GM12891 (cell line): ENCODE measurements at regions not wholly inside any gene's neighbourhood (a gene's known extent, or its start where the extent isn't known, plus 50 kb on each side); places are given as distances from the start of the nearest gene placed in this dataset.

Experiments
- PAX5 ChIP-seq: IDR thresholded peaks from 2 replicates; pipeline ENCODE4 v1.6.1; 2011; ENCODE audit warnings: low read length, moderate library complexity, mild to moderate bottlenecking; ENCODE audit not compliant: insufficient read depth, severe bottlenecking
- POLR2A ChIP-seq: IDR thresholded peaks from 2 replicates; pipeline ENCODE4 v1.6.1; 2011; ENCODE audit warnings: low read depth, low read length, control low read depth
- POLR2AphosphoS5 ChIP-seq: IDR thresholded peaks from 2 replicates; pipeline ENCODE4 v1.6.1; 2011; ENCODE audit warnings: low read depth, low read length, control low read depth
- POU2F2 ChIP-seq: IDR thresholded peaks from 2 replicates; pipeline ENCODE4 v1.6.1; 2011; ENCODE audit warnings: low read depth, mild to moderate bottlenecking, control low read depth, low read length, moderate library complexity
- SPI1 ChIP-seq: IDR thresholded peaks from 2 replicates; pipeline ENCODE4 v1.6.1; 2011; ENCODE audit warnings: low read depth, low read length, control low read depth
- TAF1 ChIP-seq: IDR thresholded peaks from 2 replicates; pipeline ENCODE4 v1.6.1; 2011; ENCODE audit warnings: low read depth, low read length, control low read depth

GRCh38 chr3:69509288-69509687, 123.4 kb upstream of the FRMD4B start:
- TF ChIP-seq POLR2A (no peak), TAF1 (no peak), POLR2AphosphoS5 (no peak), PAX5 (no peak), POU2F2 (no peak), SPI1 (no peak)
